Panc1 (cell line): ENCODE measurements at regions not wholly inside any gene's neighbourhood (a gene's known extent, or its start where the extent isn't known, plus 50 kb on each side); places are given as distances from the start of the nearest gene placed in this dataset.

Source experiments
- CTCF ChIP-seq: fragments of 450-650 bp; IDR thresholded peaks from 2 replicates; pipeline ENCODE4 v1.5.1; 2017; ENCODE audit warnings: mild to moderate bottlenecking
- POLR2AphosphoS5 ChIP-seq: IDR thresholded peaks from 2 replicates; pipeline ENCODE4 v1.6.1; 2012; ENCODE audit warnings: mild to moderate bottlenecking, low read depth, low read length, moderate library complexity
- REST ChIP-seq, 2 experiments: IDR thresholded peaks; 2 replicates each; pipeline ENCODE4 v1.6.1; 2011 to 2012; ENCODE audit warnings: low read depth in 2 of 2, control low read depth in 1 of 2, low read length in 1 of 2, mild to moderate bottlenecking in 1 of 2, moderate library complexity in 1 of 2; ENCODE audit not compliant: insufficient read depth in 1 of 2
- SIN3A ChIP-seq: IDR thresholded peaks from 2 replicates; pipeline ENCODE4 v1.6.1; 2012; ENCODE audit warnings: low read depth, mild to moderate bottlenecking, low read length, moderate library complexity, borderline replicate concordance; ENCODE audit not compliant: insufficient read depth
- TCF7L2 ChIP-seq: IDR thresholded peaks from 2 replicates; pipeline ENCODE4 v1.6.1; 2011; ENCODE audit warnings: mild to moderate bottlenecking, low read depth, low read length, inconsistent platforms

DNA sequence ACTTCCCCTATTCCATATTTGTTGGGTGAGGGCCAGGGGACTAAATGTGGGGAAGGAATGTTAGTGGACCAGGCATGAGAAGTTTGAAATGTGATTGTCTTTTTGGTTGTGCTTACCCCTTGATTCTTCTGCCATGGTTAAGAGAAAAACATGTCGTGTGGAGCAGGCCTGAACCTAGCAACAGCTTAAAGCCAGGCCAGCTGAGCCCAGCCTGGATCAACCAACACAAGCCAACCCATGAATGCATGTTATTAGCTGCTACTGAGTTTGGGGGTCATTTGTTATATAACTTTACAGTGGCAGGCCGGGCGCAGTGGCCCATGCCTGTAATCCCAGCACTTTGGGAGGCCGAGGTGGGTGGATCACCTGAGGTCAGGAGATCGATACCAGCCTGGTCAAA, 52.4 kb upstream of the TRIO start:
- no peak for TF ChIP-seq POLR2AphosphoS5
- TF ChIP-seq CTCF = no peak
- TF ChIP-seq REST (IDR thresholded peaks at IDR 0.05; ENCODE audit: insufficient read depth in 1 of 2, low read depth in 2 of 2, low read length in 1 of 2) = no peak
- no peak for TF ChIP-seq SIN3A
- TF ChIP-seq TCF7L2 = no peak
